H1 (cell line): ENCODE measurements at regions not wholly inside any gene's neighbourhood (a gene's known extent, or its start where the extent isn't known, plus 50 kb on each side); places are given as distances from the start of the nearest gene placed in this dataset.

Source experiments
- CTCF ChIA-PET: fragments of 300-600 bp; sonication (Branson Sonifier 250); formaldehyde crosslinking; loops from one replicate; lab custom pipeline; 2021; ENCODE audit not compliant: partially characterized antibody; lab: Charles Lee
- POLR2A ChIA-PET: fragments of 300-600 bp; sonication (Branson Sonifier 250); formaldehyde crosslinking; loops from one replicate; lab custom pipeline; 2021; ENCODE audit warnings: inconsistent platforms; ENCODE audit not compliant: partially characterized antibody; lab: Charles Lee
- DNase-seq, 2 experiments: peaks; one replicate each; pipeline versions ENCODE4 v3.0.0 to v3.0.0-alpha.2; 2010 to 2022; ENCODE audit warnings: low spot score in 2 of 2, low read depth in 1 of 2, mixed read lengths in 1 of 2
- FAIRE-seq: peaks from 2 replicates; lab custom pipeline; 2011; peaks lifted over from hg19 to GRCh38; lab: Jason Lieb, UNC
- H2AFZ ChIP-seq: 2 replicates; pipeline ENCODE4 v1.8.1; 2012; ENCODE audit warnings: low read length, inconsistent platforms
- H2AK5ac ChIP-seq: 2 replicates; pipeline ENCODE4 v1.6.1; 2013; ENCODE audit warnings: low read depth, low read length
- H2BK120ac ChIP-seq: replicated peaks from 2 replicates; pipeline ENCODE3; 2013; ENCODE audit warnings: low read depth, low read length, inconsistent platforms
- H2BK12ac ChIP-seq: 2 replicates; pipeline ENCODE4 v1.6.1; 2013; ENCODE audit warnings: low read depth, low read length
- H2BK15ac ChIP-seq: 2 replicates; pipeline ENCODE4 v1.6.1; 2013; ENCODE audit warnings: low read length
- H2BK20ac ChIP-seq: 2 replicates; pipeline ENCODE4 v1.6.1; 2013; ENCODE audit warnings: low read length
- H2BK5ac ChIP-seq: 2 replicates; pipeline ENCODE4 v1.6.1; 2013; ENCODE audit warnings: low read depth, low read length
- H3K14ac ChIP-seq: 2 replicates; pipeline ENCODE4 v1.6.1; 2013; ENCODE audit warnings: inconsistent platforms; ENCODE audit not compliant: insufficient read length
- H3K18ac ChIP-seq: 2 replicates; pipeline ENCODE4 v1.6.1; 2013; ENCODE audit warnings: low read length; ENCODE audit errors: extremely low read depth
- H3K23ac ChIP-seq: 2 replicates; pipeline ENCODE4 v1.6.1; 2013; ENCODE audit warnings: inconsistent platforms; ENCODE audit not compliant: insufficient read length
- H3K23me2 ChIP-seq: 2 replicates; pipeline ENCODE4 v1.6.1; 2013; ENCODE audit warnings: low read depth, low read length
- H3K27ac ChIP-seq: 2 replicates; pipeline ENCODE4 v1.6.1; 2011; ENCODE audit warnings: low read depth, low read length, inconsistent platforms
- H3K27me3 ChIP-seq, 4 experiments: replicated peaks in 1 of 4; 1 replicate in 1 of 4; 2 replicates in 3 of 4; pipeline versions ENCODE4 v1.6.1 to v1.8.1; 2011 to 2013; ENCODE audit warnings: low read length in 3 of 4, mild to moderate bottlenecking in 3 of 4, inconsistent platforms in 2 of 4, mixed read lengths in 2 of 4, moderate library complexity in 1 of 4; ENCODE audit not compliant: control insufficient read depth in 3 of 4, insufficient read depth in 3 of 4; ENCODE audit errors: extremely low read depth in 1 of 4
- H3K36me3 ChIP-seq, 4 experiments: 2 replicates each; pipeline versions ENCODE4 v1.6.1 to v1.8.1; 2011 to 2013; ENCODE audit warnings: mild to moderate bottlenecking in 4 of 4, low read length in 3 of 4, moderate library complexity in 2 of 4, control low read depth in 1 of 4, inconsistent platforms in 1 of 4; ENCODE audit not compliant: insufficient read depth in 4 of 4, control insufficient read depth in 2 of 4
- H3K4ac ChIP-seq: replicated peaks from 2 replicates; pipeline ENCODE3; 2013; ENCODE audit warnings: low read length, low read depth, mixed read lengths, inconsistent platforms; ENCODE audit not compliant: insufficient read length
- H3K4me1 ChIP-seq, 4 experiments: replicated peaks in 1 of 4; 1 replicate in 1 of 4; 2 replicates in 3 of 4; pipeline versions ENCODE4 v1.6.1 to v1.8.1; 2011 to 2013; ENCODE audit warnings: low read length in 3 of 4, inconsistent platforms in 2 of 4, mixed read lengths in 1 of 4; ENCODE audit not compliant: insufficient read depth in 4 of 4, control insufficient read depth in 3 of 4
- H3K4me2 ChIP-seq, 2 experiments: 2 replicates each; pipeline versions ENCODE4 v1.6.1 to v1.8.1; 2011 to 2013; ENCODE audit warnings: low read depth in 2 of 2, low read length in 2 of 2, control low read depth in 1 of 2, inconsistent platforms in 1 of 2, mild to moderate bottlenecking in 1 of 2; ENCODE audit not compliant: insufficient read depth in 1 of 2
- H3K4me3 ChIP-seq, 4 experiments: fragments of 200-600, 300-600 bp in 1 of 4; sonication (generic), shearing (Covaris generic), sonication (Bioruptor Twin) in 1 of 4; 2 replicates each; pipeline versions ENCODE4 v1.5.1 to v1.8.1; 2011 to 2016; ENCODE audit warnings: low read length in 4 of 4, low read depth in 3 of 4, control low read depth in 2 of 4, inconsistent platforms in 2 of 4, mild to moderate bottlenecking in 2 of 4, mixed read lengths in 1 of 4, moderate library complexity in 1 of 4; ENCODE audit not compliant: insufficient read depth in 2 of 4; ENCODE audit errors: extremely low read depth in 1 of 4
- H3K56ac ChIP-seq: replicated peaks from 2 replicates; pipeline ENCODE3; 2013; ENCODE audit warnings: low read depth, mild to moderate bottlenecking, mixed read lengths, low read length, inconsistent platforms; ENCODE audit not compliant: insufficient read length
- H3K79me1 ChIP-seq: 2 replicates; pipeline ENCODE4 v1.6.1; 2013; ENCODE audit warnings: low read depth, low read length, control low read depth
- H3K79me2 ChIP-seq, 2 experiments: 2 replicates each; pipeline versions ENCODE4 v1.6.1 to v1.8.1; 2012 to 2013; ENCODE audit warnings: low read length in 2 of 2, mild to moderate bottlenecking in 2 of 2, inconsistent platforms in 1 of 2; ENCODE audit not compliant: insufficient read depth in 2 of 2, control insufficient read depth in 1 of 2
- H3K9ac ChIP-seq, 4 experiments: replicated peaks in 1 of 4; 1 replicate in 1 of 4; 2 replicates in 3 of 4; pipeline versions ENCODE4 v1.6.1 to v1.8.1; 2011 to 2013; ENCODE audit warnings: low read depth in 3 of 4, low read length in 3 of 4, control low read depth in 2 of 4, mild to moderate bottlenecking in 2 of 4, moderate library complexity in 2 of 4, inconsistent platforms in 1 of 4; ENCODE audit errors: extremely low read depth in 1 of 4
- H3K9me3 ChIP-seq, 2 experiments: 2 replicates each; pipeline versions ENCODE4 v1.6.1 to v1.8.1; 2012 to 2013; ENCODE audit warnings: mild to moderate bottlenecking in 2 of 2, moderate library complexity in 2 of 2, control low read depth in 1 of 2, inconsistent platforms in 1 of 2, low read depth in 1 of 2, low read length in 1 of 2, mixed read lengths in 1 of 2; ENCODE audit not compliant: insufficient read depth in 2 of 2
- H4K20me1 ChIP-seq, 2 experiments: replicated peaks in 1 of 2; 2 replicates each; pipeline versions ENCODE3 to v1.8.1; 2011 to 2013; ENCODE audit warnings: inconsistent platforms in 2 of 2, low read length in 2 of 2, mild to moderate bottlenecking in 1 of 2; ENCODE audit not compliant: insufficient read depth in 2 of 2, control insufficient read depth in 1 of 2
- H4K5ac ChIP-seq: 2 replicates; pipeline ENCODE4 v1.6.1; 2013; ENCODE audit warnings: low read length, low read depth, mixed read lengths, inconsistent platforms; ENCODE audit not compliant: insufficient read length
- H4K8ac ChIP-seq: 2 replicates; pipeline ENCODE4 v1.8.0; 2013; ENCODE audit warnings: mild to moderate bottlenecking, moderate library complexity, low read length, inconsistent platforms; ENCODE audit not compliant: insufficient read depth; ENCODE audit errors: extremely low read depth
- H4K91ac ChIP-seq: replicated peaks from 2 replicates; pipeline ENCODE3; 2013; ENCODE audit warnings: low read length, mixed read lengths, inconsistent platforms; ENCODE audit not compliant: insufficient read length
- CBX5 ChIP-seq: fragments of 300-800, 300-1000 bp; sonication (generic); IDR thresholded peaks from 2 replicates; pipeline ENCODE4 v1.7.1; 2016; ENCODE audit warnings: antibody characterized with exemption, low read length, low read depth
- CBX8 ChIP-seq: fragments of 300-800, 300-1000 bp; sonication (generic); IDR thresholded peaks from 2 replicates; pipeline ENCODE4 v1.7.1; 2016; ENCODE audit warnings: low read depth, low read length, borderline replicate concordance
- JUND ChIP-seq: IDR thresholded peaks from 2 replicates; pipeline ENCODE4 v1.6.1; 2011; ENCODE audit warnings: mild to moderate bottlenecking, improper control_type of control experiment, low read length
- RFX5 ChIP-seq: IDR thresholded peaks from 2 replicates; pipeline ENCODE4 v1.6.1; 2011; ENCODE audit warnings: low read depth, low read length, improper control_type of control experiment, borderline replicate concordance
- SIX5 ChIP-seq: IDR thresholded peaks from 2 replicates; pipeline ENCODE4 v1.6.1; 2011; ENCODE audit warnings: mild to moderate bottlenecking, low read depth, low read length
- TAF1 ChIP-seq: IDR thresholded peaks from 2 replicates; pipeline ENCODE4 v1.6.1; 2011; ENCODE audit warnings: mild to moderate bottlenecking, low read depth, low read length

- TF ChIP-seq RFX5 = no peak
Observed at GRCh38 chr1:192098001-192098400, 60.3 kb upstream of the RGS18 start (continued).

GRCh38 chr1:192099328-192099727, 58.9 kb upstream of the RGS18 start:
- H3K79me2 ChIP-seq = no peaks in the 10 kb centered on the region
- no peak overlapping the region for H4K8ac ChIP-seq
- H2BK12ac ChIP-seq = no peak overlapping the region
- DNase-seq (no peak), FAIRE-seq (no peak)
- H3K23ac ChIP-seq = no peak overlapping the region
- H3K79me1 ChIP-seq = no peaks in the 10 kb centered on the region
- H3K18ac ChIP-seq = no peak overlapping the region
- no peaks in the 10 kb centered on the region for H3K9me3 ChIP-seq
- no peak overlapping the region for H2BK5ac ChIP-seq
- no peak overlapping the region for H3K9ac ChIP-seq
- H2BK15ac ChIP-seq = no peak overlapping the region
- H4K5ac ChIP-seq = no peak overlapping the region
- H2BK20ac ChIP-seq = no peak overlapping the region
- POLR2A ChIA-PET = no interaction called here
- H2AFZ ChIP-seq = no peak overlapping the region
- H3K4ac ChIP-seq = no peak overlapping the region
- H3K4me3 ChIP-seq = no peak overlapping the region
- CTCF ChIA-PET = no interaction called here
- H3K27me3 ChIP-seq = peaks cover 0 to 2% (median under 1%) of the 10 kb centered on the region in 4 experiments; a peak in 2 of 7 replicates
- H3K4me1 ChIP-seq = no peaks in the 10 kb centered on the region
- H3K4me2 ChIP-seq = no peak overlapping the region
- no peaks in the 10 kb centered on the region for H4K20me1 ChIP-seq
- no peaks in the 10 kb centered on the region for H3K23me2 ChIP-seq
- H4K91ac ChIP-seq = no peak overlapping the region
- H2AK5ac ChIP-seq = no peak overlapping the region
- no peaks in the 10 kb centered on the region for H3K36me3 ChIP-seq
- TF ChIP-seq JUND (no peak), SIX5 (no peak), TAF1 (no peak), CBX5 (no peak), CBX8 (no peak)
- no peak overlapping the region for H3K14ac ChIP-seq
- no peak overlapping the region for H3K27ac ChIP-seq
- H2BK120ac ChIP-seq = no peak overlapping the region
- H3K56ac ChIP-seq = no peak overlapping the region
